ENCODE measurements at regions not wholly inside any gene's neighbourhood (a gene's known extent, or its start where the extent isn't known, plus 50 kb on each side); places are given as distances from the start of the nearest gene placed in this dataset.

DNA sequence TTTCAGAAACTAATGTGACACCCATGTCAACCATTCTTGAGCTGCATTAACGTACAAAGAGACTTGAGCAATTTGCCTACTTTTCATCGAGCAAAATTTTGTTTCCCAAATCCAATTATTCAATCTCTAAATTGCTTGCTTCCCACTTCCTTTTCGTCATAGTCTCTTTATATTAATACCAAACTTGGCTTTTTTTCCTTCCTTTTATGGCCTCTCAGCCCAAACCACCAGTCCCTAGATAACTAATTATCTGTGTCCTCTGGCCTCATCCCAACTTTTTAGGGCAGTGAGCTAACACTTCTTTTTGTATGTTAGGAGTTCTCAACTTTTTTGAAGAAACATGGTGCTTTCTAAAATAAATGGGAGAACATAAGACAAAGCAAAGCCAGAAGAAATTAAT lies 155.5 kb upstream of the S1PR3 start:
- TF ChIP-seq CTCF (IDR thresholded peaks at IDR 0.05) (no peak), POLR2AphosphoS5 (IDR thresholded peaks at IDR 0.05) (no peak), EP300 (IDR thresholded peaks at IDR 0.05) (no peak), POLR2A (IDR thresholded peaks at IDR 0.05) (no peak)

All from suprapubic skin (tissue), 4 donors.